HG03280 (cell line): ENCODE measurements at regions not wholly inside any gene's neighbourhood (a gene's known extent, or its start where the extent isn't known, plus 50 kb on each side); places are given as distances from the start of the nearest gene placed in this dataset.
"Not testable (repeated sequence)": the region's sequence is repeated elsewhere in the genome, so short reads cannot be mapped to it uniquely, and the experiment has no call there.

ENCODE experiments used
- ATAC-seq: cut with Tn5 transposase; IDR thresholded peaks from one replicate; pipeline ENCODE4 v1.9.1; 2021; ENCODE audit warnings: mild to moderate bottlenecking, moderate library complexity; ENCODE audit not compliant: unreplicated experiment

DNA sequence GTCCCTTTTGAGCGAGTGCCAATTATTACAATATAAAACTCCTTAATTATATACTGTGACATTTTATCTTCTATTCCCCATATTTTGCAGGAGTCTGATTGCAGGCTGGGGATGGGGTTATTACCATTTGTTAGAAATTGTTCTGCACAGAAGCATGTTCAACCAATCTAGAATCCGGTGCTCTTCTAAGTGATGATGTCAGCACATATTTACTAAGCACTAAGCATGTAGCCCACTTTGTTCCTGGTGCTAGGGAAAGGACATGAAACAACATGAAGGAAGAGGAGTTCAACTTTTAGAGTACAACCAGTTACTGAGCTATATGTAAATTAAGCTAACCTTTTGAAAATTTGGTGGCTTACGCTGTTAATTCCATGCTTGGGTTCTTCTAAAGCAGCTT lies 52.8 kb upstream of the IL1RAPL2 start:
- ATAC-seq: no peak

DNA sequence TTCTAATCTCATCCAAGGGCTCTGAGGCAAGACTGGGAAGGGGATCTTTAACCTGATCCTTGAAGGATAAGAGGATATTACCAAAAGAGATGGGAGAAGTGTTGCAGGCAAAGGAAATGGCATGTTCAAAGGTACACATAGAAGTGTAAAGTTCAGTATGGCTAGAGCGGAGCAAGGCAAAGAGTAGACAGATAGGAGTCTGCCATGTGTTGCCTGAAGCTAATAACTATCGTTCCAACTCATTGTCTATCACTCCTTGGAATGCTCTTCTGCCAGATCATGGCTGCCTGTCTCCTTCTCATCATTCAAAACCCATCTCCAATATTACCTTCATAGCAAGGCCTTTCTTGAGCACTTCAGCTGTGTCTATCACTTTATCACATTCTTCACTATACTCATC lies 55.2 kb upstream of the IL1RAPL2 start:
- no peak for ATAC-seq

DNA sequence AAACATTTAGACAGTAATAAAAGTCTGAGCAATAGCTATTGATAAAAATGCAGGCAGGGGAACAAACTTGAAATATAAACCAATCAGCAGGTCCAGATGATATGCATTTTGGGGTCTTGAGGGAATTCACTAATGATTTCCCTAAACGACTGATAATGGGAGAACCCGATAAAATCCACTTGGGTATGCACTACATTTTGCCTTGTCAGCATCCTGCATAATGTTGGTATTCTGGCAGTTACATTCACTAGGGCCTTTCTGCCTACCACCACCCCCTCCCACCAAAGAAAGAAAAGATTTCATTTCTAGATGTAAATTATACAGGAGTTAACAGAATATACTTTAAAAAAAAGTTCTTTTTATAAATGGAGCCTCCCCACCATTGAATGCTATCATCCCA lies 63.5 kb upstream of the IL1RAPL2 start:
- ATAC-seq: no peak

DNA sequence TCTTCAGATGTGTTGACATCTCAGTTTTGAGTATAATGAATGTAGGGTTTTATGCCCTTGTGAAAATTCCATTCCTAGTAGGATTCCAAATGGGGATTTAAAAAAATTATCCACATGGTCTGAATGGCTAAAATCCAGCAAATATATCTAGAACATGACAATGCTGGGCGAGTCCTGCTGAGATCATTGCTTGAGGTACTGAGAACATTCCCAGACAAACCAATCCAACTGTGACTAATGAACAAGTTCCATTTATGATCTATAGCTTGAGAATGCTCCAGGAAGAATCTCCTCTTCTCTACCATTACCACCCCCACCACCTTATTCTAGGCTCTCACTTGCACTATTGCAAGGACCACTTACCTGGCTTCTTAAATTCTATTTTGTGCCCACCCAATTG lies 77.2 kb upstream of the IL1RAPL2 start:
- ATAC-seq: no peak

DNA sequence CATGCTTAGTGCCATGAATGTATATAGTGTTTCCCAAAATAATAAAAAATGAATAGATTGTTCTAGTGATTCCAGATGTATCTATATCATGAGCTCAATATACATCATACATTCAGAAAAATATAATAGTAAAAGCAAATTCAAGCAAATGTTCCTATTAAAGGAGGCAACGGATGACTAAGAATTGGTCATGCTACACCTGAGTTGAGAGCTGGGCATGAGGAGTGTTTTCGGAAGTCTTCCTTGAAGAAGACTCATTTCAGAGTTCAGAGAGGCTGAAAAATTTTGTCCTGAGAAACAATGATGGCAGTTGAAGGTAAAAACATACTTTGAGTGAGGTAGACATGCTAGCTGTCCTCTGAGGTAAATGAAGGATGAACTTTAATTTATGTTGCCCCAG lies 79.3 kb upstream of the IL1RAPL2 start:
- no peak for ATAC-seq

DNA sequence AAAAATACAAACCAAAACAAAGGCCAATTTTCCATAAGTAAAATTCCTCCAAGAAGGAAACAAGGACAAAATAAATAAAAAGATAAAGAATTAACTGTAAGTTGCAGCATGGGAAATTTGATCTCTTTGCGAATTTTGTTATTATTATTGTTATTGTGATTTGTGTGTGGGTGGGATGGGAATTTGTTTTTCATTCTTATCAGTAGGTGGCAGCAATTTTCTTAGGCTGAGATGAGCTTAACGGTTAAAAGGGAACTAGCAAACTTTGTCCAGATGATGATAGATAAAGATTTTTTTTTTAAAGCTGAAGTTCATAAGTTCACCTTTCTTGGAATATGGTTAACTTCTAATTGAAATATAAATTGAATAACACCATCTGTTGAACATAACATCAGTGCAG lies 83.2 kb upstream of the IL1RAPL2 start:
- ATAC-seq: no peak

DNA sequence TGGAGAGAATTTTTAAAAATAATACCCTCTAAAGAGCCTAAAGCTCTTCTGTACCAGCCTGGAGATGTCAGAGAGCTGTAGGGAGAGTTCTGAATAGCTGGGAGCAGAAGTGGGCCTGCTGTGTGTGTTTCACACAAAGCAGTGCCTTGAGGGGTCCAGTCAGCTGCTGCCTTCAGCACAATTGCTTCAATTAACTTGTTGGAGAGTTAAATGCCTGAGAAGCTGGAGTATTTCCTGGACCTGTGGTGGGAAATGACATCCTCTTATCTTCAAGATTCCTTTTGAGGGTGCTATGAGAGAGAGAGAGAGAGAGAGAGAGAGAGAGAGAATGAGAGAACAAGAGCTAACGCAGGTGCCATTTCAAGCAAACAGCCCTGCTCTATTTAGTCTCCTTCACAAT lies 96.2 kb upstream of the IL1RAPL2 start:
- no peak for ATAC-seq

DNA sequence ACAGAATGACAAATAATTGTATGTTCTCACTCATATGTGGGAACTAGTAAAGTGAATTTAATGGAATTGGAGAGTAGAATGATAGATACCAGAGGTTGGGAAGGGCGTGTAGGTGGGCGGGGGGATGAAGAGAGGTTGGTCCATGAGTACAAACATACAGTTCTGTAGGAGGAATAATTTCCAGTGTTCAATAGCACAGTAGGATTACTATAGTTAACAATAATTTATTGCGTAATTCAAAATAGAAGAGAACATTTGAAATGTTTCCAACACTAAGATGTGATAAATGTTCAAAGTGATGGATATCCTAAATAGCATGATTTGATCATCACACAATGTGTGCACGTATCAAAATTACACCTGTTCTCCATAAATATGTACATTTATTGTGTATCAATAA lies 106.2 kb upstream of the IL1RAPL2 start:
- ATAC-seq: no peak

DNA sequence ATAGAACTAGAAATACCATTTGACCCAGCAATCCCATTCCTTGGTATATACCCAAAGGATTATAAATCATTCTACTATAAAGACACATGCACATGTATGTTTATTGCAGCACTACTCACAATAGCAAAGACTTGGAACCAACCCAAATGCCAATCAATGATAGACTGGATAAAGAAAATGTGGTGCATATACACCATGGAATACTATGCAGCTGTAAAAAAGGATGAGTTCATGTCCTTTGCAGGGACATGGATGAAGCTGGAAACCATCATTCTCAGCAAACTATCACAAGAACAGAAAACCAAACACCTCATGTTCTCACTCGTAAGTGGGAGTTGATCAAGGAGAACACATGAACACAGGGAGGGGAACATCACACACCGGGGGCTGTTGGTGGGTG lies 108.9 kb upstream of the IL1RAPL2 start:
- not testable (repeated sequence) for ATAC-seq

DNA sequence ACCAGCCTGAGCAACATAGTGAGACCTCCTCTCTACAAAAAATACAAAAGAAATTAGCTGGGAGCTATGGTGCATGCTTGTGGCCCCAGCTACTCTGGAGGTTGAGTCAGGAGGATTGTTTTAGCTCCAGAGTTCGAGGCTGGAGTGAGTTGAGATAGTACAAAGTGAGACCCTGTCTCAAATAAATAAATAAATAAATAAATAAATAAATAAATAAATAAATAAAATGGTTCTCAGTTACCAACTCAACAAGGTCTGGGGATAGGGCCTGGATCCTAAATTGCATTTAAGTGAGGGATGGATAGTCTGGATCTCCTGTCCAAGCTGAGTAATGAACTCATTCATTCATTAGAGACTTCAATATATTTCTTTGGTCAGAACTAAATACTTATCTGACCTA lies 115.7 kb upstream of the IL1RAPL2 start:
- no peak for ATAC-seq

DNA sequence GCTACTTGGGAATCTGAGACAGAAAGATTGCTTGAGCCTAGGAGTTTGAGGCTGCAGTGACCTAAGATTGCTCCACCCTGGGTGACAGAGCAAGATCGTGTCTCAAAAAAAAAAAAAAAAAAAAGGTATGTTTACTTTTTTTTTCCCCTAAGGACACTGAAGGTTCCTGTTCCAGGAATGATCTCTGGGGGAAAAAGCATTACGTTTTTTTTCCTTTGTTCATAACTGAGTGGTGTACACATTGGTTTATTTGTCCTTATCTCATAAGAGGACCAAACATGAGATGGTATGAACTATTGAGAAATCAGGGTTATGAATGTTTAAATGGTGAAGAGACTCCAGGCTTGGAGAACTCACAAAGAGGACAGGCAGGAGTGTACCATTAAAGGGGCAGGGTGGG lies 120.4 kb upstream of the IL1RAPL2 start:
- ATAC-seq: no peak

DNA sequence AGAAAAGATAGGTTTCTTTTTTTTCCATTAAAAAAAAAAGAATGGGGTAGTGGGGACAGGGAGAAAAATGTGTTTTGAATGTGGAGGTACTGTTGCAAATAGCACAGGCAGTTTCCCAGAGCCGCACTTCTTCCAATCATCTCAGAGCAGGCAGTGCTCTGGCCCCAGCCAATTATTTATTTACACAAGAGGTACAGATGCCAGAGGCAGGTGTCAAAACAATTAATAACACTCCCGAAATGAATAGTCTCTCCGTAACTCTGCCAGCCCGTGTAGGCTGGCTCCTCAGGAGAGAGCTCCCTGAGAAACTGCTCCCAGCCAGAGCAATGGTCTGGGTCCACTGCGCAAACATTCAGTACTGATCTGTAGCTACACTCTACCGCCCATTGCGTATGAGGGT lies 130.8 kb upstream of the IL1RAPL2 start:
- no peak for ATAC-seq

DNA sequence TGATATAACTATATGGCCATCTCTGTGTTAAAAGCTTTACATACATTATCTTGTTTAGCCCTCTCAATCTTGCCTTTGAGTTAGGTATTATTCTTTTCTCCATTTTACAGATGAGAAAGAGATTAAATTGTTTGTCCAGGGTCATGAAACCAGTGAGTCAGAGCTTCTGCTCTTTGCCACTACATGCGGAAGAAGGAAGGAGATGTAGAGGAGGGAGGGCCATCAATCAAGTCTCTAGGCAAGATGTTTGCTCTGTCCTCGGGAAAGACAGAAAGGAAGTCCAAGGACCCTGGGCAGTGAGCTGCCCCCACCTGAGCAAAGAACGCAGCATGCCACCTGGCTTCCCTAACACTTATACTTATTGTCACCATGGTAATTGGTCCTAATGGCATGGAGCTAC lies 133.7 kb upstream of the IL1RAPL2 start:
- ATAC-seq: no peak

DNA sequence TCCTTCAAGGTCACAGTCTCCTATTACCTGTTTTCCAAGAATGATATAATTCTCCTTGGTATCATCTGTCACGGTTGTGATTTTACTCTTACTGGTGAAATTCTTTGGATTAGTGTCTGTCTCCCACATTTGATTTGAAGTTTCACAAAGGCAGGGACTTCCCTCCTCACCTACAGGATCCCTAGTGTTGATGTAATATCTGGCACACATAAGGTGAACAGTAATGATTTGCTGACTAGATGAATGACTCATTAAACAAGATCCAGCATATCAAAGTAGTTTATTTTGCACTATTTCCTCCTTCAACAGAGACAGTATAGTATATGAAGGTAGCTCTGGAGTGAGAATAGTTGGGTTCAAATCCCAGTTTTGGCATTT lies 135.3 kb upstream of the IL1RAPL2 start:
- ATAC-seq: no peak

DNA sequence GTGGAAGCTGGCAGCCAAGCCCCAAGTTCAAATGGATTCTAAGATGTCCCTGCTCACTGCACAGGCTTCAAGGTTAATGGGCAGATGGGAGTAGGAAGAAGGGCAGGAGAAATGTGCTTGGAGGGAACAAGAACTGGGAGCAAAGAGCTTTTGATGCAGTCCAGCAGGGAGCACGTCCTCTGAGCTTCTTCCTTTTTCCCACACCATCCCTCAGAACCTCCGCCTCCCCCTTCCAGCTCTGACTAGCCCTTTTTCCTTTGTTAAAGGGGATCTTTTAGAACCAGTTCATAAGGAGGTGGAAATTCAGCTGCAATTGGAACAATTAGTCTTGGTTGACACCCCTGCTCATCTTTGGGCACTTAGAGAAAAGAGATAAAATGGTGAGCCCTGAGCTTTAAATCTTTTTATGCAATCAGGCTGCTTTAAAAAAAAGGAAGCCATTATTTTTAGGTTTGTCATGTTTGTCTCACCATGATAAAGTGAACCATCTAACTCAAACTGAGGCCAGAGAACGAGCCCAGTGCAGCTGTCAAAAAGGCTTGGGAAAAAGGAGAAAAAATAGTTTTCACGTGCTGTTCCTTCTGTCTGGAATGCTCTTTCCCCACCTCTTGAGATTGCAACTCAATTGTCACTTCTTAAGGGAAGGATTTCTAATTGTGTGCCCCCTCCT lies 135.8 kb upstream of the IL1RAPL2 start:
- ATAC-seq: no peak

DNA sequence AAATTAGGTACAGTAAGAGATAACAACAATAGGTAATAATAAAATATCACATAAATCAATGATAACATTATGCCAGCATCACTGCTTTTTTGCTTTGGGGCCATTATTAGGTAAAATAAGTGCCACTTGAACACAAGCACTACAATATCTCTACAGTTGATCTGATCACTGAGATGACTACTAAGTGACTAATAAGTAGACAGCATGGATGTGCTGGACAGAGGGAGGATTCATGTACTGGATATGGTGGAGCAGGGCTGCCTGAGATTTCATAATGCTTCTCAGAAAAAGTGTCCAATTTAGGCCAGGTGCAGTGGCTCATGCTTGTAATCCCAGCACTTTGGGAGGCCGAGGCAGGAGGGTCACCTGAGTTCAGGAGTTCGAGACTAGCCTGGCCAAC lies 137.8 kb upstream of the IL1RAPL2 start:
- no peak for ATAC-seq

DNA sequence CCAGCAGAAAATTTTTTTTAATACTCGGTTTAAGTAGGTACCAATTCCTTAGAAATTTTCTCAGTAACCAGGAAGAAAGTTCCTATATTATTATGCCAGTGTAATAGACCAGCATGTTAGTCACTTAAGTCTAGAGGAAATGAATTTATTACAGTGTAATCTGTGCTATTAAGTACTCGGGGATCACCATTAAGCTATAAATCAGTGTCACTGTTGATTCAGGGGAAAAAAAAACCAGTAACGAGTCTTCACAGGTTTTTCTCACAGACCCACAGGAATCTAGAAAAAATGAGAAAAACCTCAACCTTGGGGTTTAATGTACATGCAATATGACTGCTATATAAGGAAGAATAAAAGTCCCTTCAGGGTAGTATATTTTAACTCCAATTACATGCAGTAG lies 138.3 kb upstream of the IL1RAPL2 start:
- ATAC-seq: no peak

DNA sequence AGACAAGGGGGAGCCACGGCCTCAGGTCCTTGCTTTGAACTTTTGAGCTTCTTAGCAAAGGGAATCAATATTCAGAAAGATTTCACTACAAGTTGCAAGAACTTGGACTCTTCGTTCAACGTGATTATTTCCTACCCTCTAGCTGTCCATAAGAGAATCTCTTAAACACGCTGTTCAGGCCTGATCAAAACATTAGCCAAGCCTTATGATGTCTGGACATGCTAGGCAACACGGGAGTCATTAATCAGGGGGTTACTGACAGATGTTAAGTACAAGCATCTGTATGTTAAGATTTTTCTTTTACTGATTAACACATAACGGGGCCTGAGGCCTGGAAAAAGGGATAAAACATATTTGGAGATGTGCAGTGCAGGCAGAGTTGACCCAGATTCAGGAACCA lies 138.9 kb upstream of the IL1RAPL2 start:
- ATAC-seq: no peak

DNA sequence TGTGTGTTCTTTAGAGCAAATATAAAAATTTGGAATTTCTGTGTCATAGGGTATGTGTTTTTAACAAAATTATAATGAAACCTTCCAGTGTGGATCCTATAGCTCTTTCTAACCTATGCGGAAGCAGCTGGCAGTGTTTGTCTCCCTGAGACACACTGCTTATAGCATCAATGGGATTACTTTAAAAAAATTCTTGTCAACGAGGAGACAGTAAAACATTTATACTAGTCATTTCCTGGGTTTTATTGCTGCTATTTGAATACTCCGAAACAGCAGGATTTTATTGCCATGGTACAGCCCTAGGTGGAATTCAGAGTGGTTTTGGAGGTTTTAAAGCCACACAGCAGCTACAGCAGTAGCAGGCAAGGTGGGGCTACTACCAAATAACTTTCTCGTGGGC lies 145.1 kb upstream of the IL1RAPL2 start:
- no peak for ATAC-seq

DNA sequence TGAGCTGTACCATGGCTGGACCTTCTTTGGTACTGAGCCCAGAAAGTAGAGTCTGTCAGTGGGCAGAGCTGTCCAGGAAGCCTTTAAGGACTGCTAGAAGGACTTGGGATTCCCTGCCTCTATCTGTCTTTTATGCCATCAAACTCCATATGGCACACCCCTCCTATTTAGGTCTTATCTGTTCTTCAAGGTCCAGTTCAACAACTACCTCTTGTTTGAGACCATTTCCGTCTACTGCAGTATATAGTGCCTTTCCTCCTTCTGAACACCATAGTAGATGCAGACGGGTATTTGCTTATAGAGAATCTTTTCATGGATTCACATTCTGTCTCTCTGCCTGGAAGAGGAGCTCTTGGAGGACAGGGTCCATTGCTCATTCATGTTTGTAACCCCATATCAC lies 146.1 kb upstream of the IL1RAPL2 start:
- no peak for ATAC-seq

DNA sequence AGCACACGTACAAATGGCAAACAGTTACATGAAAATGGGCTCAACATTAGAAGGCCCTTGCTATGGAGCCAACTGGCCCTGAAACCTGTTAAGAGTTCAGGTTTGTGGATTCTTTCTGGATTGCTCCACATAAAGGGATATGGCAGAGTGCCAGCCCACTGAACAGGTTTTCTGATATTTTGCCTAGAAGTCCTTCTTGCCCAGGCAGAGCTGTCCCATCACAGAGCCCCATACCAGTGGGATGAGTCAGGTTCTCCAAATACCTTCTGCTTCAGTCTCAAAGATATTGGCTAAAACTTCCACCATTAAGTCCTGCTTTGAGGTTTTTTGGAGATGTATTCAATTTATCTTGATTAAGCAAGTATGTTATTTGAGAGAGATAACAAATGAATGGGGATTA lies 146.8 kb upstream of the IL1RAPL2 start:
- no peak for ATAC-seq

DNA sequence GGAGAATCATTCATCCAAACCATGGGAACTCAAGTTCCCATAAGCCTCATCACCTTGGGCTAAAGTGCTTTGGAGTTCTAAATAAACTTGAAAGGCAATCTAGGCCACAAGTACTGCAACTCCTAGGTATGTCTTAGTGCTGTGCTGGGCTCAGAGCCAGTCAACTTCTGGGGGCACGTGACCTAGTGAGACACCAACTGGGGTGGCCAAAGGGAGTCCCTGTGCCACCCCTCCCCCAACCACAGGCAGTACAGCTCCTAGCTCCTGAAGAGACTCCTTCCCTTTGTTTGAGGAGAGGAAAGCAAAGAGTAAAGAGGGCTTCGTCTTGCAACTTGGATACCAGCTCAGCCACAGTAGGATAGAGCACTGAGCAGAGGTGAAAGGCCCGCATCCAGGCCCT lies 154.2 kb upstream of the IL1RAPL2 start:
- no peak for ATAC-seq

DNA sequence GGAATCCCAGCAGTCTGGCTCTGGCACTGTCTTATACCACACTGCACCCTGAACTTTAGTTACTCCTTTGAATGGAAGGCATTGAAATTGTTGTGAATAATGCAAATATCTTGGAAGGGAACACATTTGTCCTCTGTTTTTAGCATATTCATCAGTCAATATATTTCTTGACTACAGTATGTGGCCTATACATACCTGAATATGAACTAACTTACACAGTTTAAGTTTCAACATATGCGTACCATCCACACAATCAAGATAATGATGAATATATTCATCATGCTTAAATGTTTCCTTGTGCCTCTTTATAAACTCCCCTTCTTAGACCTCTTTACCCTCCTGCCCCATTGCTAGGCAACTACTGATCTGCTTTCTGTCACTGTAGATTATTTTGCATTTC lies 145.7 kb upstream of the ESX1 start:
- ATAC-seq: no peak

DNA sequence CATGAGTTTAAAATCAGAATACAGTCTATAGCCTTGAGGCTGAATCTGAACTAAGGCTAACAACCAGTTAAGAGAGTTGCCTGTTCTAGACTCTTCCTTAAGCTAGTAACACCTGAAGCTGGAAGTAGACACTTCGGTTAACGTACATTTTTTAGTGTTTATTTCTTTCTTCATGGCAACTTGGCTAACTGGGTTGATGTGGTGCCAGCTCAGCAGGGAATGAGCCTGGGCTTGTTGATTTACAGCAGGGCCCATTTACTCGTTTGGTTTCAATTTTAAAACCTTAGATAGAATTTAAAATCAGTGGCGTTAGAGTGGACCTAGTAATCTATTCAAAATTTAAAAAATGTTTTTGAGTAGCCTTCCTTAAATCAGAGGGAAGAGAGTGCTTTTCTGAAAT lies 137.6 kb upstream of the ESX1 start:
- no peak for ATAC-seq
